HG02623 (cell line): ENCODE measurements at regions not wholly inside any gene's neighbourhood (a gene's known extent, or its start where the extent isn't known, plus 50 kb on each side); places are given as distances from the start of the nearest gene placed in this dataset.
A peak's percentile ranks its signal among the peaks of the same experiment; 100 is the strongest.

Source experiments
- ATAC-seq: cut with Tn5 transposase; IDR thresholded peaks from one replicate; pipeline ENCODE4 v1.9.1; 2021; ENCODE audit warnings: moderate library complexity; ENCODE audit not compliant: unreplicated experiment

DNA sequence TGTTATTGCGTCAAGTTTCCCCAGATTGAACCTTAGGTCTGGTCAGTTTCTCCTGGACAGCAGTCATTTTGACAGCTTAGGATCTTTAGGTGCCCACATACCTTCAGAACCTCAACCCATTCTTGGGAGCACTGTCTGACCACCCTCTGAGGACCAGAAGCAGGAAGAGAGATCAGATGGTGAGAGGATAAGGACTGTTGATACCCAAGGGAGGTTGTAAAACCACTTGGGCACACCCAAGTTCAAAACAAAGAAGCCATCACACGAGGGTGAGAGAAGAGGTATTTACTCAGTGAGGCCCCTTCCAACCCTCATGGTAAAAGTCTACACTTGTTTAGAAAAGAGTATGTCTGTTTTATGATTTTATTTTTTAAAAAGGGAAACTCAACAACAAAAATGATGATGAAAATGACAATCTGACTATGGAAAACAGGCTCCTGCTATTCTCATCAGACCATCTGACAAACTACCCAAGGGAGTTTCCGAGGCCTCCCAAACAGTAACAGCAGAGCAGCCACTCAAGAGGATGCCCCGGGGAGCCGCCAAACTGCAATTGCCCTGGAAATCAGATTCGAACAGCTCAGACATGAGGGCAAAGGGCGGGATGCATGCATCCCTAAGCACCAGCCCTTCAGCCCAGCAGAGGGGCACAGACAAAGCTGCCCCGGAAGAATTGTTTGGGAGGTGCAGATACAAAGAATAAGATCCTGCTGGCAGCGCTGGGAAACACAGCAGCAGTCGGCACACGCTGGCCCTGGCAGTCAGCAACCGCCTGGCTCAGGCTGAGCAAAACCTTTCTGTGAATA, 162.6 kb upstream of the PLEKHG7 start:
- peak; percentile 29 for ATAC-seq

DNA sequence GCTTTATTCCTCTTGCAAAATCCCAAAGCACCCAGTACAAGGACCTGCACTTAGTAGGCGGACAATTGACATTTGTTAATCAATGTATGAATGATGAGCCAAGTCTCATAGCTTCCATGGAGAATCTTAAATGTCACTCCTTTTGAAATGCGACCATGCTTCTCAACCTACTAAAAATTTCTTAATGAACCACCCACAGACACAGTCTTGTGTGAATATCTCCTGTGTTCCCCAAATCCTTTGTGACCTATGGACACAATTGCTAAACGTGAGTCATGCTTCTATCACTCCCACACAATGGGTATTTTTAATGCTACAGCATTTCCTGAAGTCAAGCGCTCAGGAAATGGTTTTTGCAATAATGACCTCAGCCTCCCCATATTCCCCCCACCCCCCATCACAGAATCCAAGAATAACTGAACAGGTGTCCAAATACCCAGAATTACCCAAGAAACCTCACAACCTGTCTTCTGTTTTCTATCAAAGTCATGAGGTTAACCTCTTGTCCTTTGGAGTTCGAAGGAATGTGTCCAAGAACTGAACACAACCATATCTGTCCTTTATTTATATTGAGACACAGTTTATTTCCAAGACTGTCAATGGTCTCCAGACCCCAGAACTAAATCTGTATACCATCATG, 163.6 kb upstream of the PLEKHG7 start:
- peak; percentile 57 for ATAC-seq

DNA sequence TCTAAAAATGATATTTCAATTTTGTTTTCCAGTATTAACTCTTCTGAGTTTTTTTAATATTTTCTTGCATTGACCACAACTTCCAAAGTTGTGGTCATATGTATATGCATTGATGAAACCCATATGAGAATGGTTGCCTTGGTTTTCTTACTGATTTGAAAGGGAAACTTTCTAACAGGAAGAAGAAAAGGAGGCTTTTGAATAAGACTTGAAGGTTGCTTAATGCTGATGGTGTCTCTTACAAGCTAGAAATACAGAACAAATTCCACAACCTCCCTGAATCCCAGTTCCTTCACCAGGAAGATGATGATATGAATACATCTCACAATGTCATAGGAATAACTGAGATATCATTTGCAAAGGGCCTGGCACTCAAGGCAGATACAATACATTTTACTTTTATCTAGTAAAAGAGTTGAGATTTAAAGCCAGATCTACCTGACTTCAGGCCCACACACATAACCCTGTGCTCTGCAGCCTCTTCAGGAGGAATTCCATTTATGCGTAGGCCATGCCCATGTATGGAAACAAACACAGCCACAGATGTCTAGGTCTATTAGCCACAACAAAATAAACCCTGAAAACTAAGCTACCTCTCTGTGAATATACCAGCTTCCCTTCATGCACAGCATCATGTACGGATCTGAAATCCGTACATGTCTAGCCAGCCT, 165.4 kb upstream of the PLEKHG7 start:
- ATAC-seq: no peak

DNA sequence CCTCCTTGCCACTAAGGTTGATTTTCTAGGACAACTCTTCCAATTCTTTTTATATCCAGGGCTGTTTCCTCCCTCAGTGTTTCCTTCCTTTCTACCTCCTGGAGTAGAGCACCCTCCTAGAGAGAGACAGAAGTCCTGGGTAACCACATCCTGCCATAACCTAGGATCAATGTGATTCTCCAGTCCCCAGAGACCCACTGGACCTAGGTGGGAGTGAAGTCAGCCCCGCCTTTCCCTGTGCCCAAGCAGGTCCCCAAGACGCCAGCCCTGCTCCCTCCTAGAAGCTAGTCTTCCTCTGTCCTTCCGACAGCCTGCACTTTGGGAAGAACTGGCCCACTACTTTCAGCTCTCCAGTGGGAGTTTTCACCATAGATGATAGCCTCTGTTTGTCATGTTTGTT, 166.8 kb upstream of the PLEKHG7 start:
- no peak for ATAC-seq

DNA sequence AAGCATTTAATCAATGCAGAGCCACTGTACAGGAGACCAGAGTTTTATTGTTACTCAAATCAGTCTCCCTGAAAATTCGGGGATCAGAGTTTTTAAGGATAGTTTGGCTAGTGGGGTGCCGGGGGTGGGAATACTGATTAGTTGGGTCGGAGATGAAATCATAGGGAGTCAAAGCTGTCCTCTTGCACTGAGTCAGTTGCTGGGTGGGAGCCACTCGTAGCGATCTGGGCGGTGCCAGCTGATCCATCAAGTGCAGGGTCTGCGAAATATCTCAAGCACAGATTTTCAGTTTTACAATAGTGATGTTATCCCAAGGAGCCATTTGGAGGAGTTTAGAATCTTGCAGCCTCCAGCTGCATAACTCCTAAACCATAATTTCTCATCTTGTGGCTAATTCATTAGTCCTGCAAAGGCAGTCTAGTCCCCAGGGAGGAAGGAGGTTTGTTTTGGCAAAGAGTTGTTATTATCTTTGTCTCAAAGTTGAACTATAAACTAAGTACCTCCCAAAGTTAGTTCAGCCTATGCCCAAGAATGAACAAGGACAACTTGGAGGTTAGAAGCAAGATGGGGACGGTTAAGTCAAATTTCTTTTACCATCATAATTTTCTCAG, 169.4 kb upstream of the PLEKHG7 start:
- no peak for ATAC-seq

GRCh38 chr12:92530706-92531105, 172.1 kb upstream of the PLEKHG7 start:
- no peak for ATAC-seq

DNA sequence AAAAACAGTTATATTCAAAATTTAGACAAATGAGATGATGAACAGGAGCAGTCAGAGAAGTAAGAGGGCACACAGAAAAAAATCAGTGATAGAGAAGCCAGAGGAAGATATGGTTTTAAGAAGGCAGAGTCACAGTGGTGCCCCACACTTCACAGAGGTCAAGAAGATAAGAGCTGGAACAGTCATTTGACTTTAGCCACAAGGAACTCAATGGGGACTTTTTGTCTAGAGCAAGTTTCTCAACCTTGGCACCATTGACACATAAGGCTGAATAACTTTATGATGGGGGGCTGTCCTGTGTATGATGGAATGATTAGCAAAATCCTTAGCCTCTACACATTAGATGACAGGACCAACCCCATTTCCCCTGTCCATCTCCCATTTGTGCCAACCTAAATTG, 172.8 kb upstream of the PLEKHG7 start:
- ATAC-seq: peak; percentile 69

DNA sequence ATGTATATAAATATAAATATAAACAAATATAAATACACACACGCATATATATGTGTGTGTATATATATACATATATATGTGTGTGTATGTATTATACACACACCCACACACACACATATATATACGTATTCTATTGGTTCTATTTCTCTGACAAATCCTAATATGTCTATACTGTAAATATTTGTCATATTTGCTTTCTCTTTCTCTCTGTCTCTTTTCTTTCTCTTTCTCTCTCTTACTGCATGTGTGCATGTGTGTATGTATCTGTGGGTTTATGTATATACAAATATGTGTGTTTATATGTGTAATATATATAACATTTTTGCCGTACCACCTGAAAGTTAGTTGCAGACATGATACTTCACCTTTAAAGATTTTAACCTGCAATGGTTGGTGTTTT, 174.2 kb upstream of the PLEKHG7 start:
- ATAC-seq: no peak

DNA sequence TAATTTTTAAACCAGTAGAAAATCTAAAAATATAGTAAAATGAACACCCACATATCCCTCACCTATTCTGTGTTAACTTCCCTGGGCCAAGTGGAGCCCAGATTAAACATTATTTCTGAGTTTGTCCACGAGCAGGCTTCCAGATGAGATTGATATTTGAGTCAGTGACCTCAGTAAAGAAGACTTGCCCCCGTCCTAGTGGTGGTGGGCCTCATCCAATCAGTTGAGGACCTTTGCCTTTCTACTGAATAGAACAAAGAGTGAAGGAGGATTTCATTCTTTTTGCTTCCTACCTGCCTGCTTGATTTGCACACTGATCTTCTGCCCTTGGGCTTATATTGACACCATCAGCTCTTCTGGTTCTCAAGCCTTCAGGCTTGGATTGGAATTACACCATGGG, 174.7 kb upstream of the PLEKHG7 start:
- ATAC-seq: no peak

DNA sequence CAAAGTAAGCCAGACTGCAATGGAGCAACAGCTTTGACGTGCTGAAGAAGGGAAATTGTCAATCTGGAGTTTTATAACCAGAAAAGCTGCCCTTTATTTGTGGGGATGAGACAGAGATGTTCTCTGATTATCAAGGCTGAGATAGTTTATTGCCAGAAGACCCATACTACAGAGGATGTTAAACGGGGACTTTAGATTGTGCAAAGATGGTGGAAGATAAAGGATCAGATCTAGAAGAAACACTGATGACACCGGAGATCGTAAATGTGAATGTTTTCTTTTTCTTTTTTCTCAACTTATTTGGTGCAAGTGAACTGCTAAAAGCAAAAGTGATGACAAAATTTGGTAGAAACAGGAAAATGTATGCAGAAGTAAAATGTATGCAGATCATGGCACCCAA, 178.3 kb upstream of the PLEKHG7 start:
- no peak for ATAC-seq

DNA sequence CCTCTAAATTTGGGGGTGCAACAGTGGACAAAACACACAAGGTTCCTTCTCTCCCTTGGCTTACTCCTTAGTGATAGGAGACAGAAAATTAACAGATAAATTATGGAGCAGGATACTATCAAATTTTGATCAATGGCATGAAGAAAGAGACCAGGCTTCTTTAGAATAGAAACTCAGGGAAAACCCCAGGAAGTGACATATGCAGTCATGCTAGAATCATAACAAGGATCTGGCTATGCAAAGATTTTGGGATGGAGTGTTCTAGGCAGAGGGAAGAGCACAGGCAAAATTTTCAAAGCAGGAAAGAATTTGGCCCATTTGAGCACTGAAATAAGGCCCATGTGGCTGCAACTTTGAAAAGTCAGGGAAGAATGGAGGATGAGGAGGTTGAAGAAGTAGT, 182.3 kb upstream of the PLEKHG7 start:
- ATAC-seq: no peak

- no peak for ATAC-seq
Measured at GRCh38 chr12:92519284-92519683, 183.5 kb upstream of the PLEKHG7 start.

DNA sequence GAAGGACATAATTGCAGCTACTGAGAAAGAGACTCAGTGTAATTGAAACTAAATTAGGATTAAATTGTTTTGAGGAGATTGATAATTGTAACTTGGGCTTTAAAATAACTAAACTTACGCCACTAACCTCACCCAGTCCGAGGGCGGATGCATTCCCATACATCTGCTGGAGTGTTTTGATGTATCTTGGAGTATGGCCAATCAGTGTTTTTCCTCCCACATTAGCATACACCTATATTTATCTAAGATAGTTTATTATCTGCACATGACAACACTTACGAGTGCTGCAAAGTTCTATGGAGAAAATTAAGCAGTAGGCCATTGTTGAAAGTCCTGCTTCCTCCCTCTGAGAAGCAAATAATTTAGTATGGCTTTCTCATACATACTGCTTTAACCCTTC, 184.7 kb upstream of the PLEKHG7 start:
- ATAC-seq: no peak

GRCh38 chr12:92516277-92516600, 186.6 kb upstream of the PLEKHG7 start:
- peak; percentile 52 for ATAC-seq

DNA sequence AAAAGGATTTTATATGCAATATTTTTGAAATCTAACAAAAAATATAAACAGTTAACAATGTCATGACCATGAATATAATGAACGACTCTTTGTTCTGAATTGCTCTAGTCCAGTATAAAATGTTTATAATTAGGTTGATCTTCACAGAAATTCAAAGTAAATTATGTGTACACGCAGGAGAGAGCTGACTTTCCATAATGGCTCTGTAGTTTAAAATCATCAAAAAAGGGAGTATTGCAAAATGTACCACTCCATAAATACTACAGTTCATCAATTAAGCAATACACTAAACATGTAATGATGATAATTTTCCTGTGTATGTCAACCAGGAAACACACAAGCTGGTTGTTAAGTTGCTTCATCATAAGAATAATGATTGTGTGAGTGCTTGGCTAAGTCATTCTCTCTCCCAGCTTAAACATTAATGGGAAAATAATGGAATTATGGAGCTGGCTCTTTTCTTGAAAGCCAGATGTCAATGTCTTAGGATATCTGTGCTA, 189.5 kb upstream of the PLEKHG7 start:
- ATAC-seq: no peak

DNA sequence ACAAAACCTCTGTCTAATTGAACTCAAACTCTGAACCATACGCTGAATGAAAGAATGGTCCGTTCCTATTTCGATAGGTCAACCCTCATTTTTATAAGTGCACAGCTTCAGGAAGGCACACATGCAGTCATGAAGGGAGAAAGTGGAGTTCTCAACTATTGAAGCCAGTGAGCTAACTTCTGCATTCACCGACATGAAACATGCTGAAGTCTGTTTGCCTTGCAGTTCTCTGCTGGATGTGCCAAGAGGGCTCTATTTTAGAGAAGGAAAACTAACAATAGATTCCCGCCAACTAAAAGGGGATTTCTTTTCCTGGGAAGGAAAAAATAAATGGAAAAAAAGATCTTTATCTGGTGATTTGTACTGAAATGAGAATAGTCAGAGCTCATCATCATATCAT, 191.0 kb upstream of the PLEKHG7 start:
- ATAC-seq: no peak

DNA sequence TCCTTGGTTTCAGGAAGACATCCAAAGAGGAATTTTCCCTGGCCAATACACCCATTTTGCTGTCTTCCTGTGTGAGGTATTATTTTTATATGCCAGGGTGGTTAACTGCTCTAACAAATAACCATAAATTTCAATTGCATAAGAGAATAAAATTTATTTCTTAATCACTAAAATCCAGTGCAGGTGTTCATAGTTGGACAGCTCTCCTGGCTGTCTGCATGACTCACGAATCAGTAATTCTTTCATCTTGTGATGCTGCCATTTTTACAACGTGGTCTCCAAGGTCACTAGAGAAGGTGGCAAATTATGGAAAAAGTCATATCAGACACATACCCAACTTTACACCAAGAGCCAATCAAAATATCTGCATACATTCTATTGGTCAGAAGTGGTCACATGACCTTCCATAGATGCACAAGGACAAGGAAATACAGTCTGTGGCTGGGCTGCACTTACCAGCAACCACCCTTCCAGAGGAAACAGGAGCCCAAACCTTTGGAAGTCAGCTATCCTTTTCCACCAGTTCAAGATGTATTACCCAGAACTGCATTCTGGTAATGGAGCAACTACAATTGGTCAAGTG, 193.5 kb upstream of the PLEKHG7 start:
- no peak for ATAC-seq

- ATAC-seq: no peak
Measured at GRCh38 chr12:92506891-92507290, 195.9 kb upstream of the PLEKHG7 start.

GRCh38 chr12:92506460-92506859, 196.3 kb upstream of the PLEKHG7 start:
- ATAC-seq: no peak

DNA sequence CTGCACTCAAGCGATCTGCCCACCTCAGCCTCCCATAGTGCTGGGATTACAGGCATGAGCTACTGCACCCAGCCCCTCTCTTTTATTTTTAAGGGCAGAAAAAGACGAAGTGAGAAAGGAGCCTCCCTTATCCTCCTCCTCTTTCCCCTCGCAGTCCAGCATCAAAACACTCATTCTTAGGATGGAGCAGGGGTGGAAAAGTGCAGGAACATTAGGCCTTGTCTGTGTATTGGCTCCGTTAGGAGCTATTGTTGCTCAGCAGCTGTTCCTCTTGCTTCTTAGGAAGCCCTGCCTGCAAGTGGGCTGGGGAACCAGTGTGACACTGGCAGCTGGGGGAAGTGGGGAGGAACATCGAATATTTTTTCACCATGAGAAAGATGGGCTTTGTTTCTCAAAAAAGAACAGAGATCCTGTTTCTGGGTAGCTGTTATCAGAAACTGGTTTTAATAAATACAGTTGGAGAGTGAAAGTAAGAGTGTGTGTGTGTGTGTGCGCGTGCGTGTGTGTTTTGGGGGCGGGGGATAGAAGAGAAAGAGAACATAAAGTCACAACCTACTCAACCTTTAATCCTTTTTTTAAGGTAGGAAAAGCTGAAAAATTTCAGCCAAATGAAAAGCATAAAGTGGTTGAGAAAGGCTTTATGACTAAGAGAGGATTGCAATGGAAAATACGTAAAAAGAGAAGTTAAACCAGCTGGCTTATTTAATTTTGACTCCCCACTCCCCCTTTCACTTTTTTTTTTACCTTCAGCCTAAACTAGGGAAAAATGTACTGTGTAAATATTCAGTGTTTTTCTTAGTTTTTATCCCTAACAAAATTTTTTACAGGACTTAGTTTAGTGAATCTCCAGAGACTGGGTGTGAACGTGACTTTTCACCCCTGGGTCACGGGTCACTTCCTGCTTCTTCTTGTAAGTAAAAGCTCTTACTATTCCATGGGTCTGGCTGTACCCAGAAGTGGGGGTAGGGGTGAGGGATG, 197.2 kb upstream of the PLEKHG7 start:
- no peak for ATAC-seq
